ENCODE measurements at regions not wholly inside any gene's neighbourhood (a gene's known extent, or its start where the extent isn't known, plus 50 kb on each side); places are given as distances from the start of the nearest gene placed in this dataset.
A peak's percentile ranks its signal among the peaks of the same experiment; 100 is the strongest.

DNA sequence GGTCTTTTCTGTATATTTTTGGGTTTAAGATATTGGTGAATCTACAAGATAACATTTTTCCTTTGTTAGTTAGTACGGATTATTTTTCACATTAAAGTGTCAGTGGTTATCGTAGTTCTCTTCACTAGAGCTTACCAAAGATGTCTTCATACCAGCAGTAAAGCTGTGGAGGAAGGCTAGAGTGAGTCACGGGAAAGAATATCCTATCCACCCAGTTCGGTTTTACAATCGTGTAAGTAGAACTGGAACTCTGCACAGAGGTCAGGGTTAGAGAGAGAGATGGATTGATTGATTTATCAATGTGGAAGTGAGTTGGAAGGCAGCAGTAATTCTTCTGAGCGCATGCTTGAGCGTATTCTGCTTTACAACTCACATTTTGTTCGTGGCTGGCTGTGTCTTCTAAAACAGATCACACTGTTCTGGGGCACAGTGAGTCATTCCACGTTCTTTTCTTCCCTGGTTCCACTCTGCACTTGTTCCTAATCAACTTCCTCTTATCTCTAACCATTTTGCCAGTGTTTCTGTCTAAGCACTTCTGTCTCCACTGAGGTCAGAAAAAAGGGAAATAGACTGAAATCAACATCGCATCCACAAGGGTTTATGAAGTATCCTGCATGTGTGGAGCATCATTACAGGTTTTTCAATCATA lies 86.5 kb upstream of the ARRDC3 start:
- H3K27me3 Mint-ChIP-seq (ENCODE audit: insufficient read depth, low read depth, poor library complexity) = peaks cover 4% of the 10 kb centered on the region
- no peak overlapping the region for H3K4me2 ChIP-seq

DNA sequence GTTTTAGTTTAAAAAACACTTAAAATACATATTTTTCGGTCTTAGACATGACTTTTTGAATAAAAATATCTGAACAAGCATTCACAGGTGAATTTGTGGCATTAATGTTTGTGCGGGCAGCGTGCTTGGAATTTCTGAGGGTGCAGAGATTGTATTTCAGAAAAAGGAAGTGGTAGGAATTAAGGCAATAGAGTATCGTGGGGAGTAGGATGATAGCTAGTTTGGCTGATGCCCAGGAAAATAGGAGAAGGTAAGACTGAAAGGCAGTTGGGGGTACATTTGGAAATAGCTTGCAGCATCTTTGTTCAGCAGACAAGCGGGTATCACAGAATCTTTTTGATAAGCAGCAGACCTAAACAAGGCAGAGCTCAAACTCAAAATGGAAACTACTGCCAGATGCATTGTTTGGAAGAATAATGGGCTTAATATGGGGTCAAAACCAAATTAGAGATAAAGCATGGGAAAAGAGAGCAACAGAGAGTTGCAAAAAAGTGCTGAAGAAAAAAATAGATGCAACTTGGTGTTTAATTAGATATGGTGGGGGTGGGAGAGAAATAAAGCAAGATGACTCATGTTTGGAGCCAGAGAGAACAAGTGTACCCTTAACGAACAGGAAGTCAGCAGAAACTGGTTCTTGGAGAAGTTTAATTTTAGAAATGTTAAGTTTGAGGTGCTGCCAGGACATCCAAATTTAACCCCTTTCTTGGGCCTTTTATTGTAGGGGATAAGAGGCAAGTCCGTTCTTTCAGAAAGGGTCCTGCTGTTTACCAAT lies 85.7 kb upstream of the ARRDC3 start:
- no peaks in the 10 kb centered on the region for H3K4me1 Mint-ChIP-seq
- no peaks in the 10 kb centered on the region for H3K36me3 Mint-ChIP-seq (ENCODE audit: low read depth)
- no peaks in the 10 kb centered on the region for H3K36me3 ChIP-seq (ENCODE audit: insufficient read depth)
- ATAC-seq (no peak), DNase-seq (ENCODE audit: low spot score) (no peak)
- H3K9me2 ChIP-seq (ENCODE audit: insufficient read depth) = no peaks in the 10 kb centered on the region
- H3K27me3 Mint-ChIP-seq (ENCODE audit: insufficient read depth, low read depth, poor library complexity) = peaks cover 4% of the 10 kb centered on the region
- no peaks in the 10 kb centered on the region for H3K79me2 ChIP-seq (replicated peaks; ENCODE audit: insufficient read depth)
- H3K27ac ChIP-seq (ENCODE audit: low read depth) = no peak overlapping the region
- H3K27ac Mint-ChIP-seq = no peak overlapping the region
- no peaks in the 10 kb centered on the region for H3K4me1 ChIP-seq (ENCODE audit: insufficient read depth)
- no peaks in the 10 kb centered on the region for H4K20me1 ChIP-seq (replicated peaks; ENCODE audit: insufficient read depth)
- H3K9me3 Mint-ChIP-seq = no peaks in the 10 kb centered on the region
- no peak overlapping the region for H3K4me2 ChIP-seq
- no peak overlapping the region for H3K4me3 ChIP-seq
- no peaks in the 10 kb centered on the region for H3K27me3 ChIP-seq (ENCODE audit: insufficient read depth)
- H3F3A ChIP-seq (replicated peaks; ENCODE audit: low read depth) = no peaks in the 10 kb centered on the region
- H2AFZ ChIP-seq = peak overlapping the region; percentile 3; the same call in 1 of the 2 replicates
- no peak overlapping the region for H3K4me3 Mint-ChIP-seq
- TF ChIP-seq EZH2 (IDR thresholded peaks at IDR 0.05; ENCODE audit: low read depth, unreplicated experiment) (no peak), ZNF331 (CRISPR knock-in tag; IDR thresholded peaks at IDR 0.05; ENCODE audit: low read depth) (no peak), ZNF114 (CRISPR knock-in tag; IDR thresholded peaks at IDR 0.05) (no peak), CREB1 (CRISPR knock-in tag; IDR thresholded peaks at IDR 0.05; ENCODE audit: low read depth) (no peak), POLR2AphosphoS5 (IDR thresholded peaks at IDR 0.05; ENCODE audit: low read depth) (no peak), EZH2phosphoT487 (IDR thresholded peaks at IDR 0.05; ENCODE audit: unreplicated experiment) (no peak), NANOG (IDR thresholded peaks at IDR 0.05; ENCODE audit: borderline replicate concordance) (no peak), STAT1 (IDR thresholded peaks at IDR 0.05; ENCODE audit: unreplicated experiment) (no peak)
- TF ChIP-seq, protein P1, sequence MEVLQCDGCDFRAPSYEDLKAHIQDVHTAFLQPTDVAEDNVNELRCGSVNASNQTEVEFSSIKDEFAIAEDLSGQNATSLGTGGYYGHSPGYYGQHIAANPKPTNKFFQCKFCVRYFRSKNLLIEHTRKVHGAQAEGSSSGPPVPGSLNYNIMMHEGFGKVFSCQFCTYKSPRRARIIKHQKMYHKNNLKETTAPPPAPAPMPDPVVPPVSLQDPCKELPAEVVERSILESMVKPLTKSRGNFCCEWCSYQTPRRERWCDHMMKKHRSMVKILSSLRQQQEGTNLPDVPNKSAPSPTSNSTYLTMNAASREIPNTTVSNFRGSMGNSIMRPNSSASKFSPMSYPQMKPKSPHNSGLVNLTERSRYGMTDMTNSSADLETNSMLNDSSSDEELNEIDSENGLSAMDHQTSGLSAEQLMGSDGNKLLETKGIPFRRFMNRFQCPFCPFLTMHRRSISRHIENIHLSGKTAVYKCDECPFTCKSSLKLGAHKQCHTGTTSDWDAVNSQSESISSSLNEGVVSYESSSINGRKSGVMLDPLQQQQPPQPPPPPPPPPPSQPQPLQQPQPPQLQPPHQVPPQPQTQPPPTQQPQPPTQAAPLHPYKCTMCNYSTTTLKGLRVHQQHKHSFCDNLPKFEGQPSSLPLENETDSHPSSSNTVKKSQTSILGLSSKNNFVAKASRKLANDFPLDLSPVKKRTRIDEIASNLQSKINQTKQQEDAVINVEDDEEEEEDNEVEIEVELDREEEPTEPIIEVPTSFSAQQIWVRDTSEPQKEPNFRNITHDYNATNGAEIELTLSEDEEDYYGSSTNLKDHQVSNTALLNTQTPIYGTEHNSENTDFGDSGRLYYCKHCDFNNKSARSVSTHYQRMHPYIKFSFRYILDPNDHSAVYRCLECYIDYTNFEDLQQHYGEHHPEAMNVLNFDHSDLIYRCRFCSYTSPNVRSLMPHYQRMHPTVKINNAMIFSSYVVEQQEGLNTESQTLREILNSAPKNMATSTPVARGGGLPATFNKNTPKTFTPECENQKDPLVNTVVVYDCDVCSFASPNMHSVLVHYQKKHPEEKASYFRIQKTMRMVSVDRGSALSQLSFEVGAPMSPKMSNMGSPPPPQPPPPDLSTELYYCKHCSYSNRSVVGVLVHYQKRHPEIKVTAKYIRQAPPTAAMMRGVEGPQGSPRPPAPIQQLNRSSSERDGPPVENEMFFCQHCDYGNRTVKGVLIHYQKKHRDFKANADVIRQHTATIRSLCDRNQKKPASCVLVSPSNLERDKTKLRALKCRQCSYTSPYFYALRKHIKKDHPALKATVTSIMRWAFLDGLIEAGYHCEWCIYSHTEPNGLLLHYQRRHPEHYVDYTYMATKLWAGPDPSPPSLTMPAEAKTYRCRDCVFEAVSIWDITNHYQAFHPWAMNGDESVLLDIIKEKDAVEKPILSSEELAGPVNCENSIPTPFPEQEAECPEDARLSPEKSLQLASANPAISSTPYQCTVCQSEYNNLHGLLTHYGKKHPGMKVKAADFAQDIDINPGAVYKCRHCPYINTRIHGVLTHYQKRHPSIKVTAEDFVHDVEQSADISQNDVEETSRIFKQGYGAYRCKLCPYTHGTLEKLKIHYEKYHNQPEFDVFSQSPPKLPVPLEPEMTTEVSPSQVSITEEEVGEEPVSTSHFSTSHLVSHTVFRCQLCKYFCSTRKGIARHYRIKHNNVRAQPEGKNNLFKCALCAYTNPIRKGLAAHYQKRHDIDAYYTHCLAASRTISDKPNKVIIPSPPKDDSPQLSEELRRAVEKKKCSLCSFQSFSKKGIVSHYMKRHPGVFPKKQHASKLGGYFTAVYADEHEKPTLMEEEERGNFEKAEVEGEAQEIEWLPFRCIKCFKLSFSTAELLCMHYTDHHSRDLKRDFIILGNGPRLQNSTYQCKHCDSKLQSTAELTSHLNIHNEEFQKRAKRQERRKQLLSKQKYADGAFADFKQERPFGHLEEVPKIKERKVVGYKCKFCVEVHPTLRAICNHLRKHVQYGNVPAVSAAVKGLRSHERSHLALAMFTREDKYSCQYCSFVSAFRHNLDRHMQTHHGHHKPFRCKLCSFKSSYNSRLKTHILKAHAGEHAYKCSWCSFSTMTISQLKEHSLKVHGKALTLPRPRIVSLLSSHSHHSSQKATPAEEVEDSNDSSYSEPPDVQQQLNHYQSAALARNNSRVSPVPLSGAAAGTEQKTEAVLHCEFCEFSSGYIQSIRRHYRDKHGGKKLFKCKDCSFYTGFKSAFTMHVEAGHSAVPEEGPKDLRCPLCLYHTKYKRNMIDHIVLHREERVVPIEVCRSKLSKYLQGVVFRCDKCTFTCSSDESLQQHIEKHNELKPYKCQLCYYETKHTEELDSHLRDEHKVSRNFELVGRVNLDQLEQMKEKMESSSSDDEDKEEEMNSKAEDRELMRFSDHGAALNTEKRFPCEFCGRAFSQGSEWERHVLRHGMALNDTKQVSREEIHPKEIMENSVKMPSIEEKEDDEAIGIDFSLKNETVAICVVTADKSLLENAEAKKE (CRISPR knock-in tag; IDR thresholded peaks at IDR 0.05) = no peak
- TF ChIP-seq, protein P2, sequence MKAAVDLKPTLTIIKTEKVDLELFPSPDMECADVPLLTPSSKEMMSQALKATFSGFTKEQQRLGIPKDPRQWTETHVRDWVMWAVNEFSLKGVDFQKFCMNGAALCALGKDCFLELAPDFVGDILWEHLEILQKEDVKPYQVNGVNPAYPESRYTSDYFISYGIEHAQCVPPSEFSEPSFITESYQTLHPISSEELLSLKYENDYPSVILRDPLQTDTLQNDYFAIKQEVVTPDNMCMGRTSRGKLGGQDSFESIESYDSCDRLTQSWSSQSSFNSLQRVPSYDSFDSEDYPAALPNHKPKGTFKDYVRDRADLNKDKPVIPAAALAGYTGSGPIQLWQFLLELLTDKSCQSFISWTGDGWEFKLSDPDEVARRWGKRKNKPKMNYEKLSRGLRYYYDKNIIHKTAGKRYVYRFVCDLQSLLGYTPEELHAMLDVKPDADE (IDR thresholded peaks at IDR 0.05) = no peak

More for the DNA sequence above, 86.5 kb upstream of the ARRDC3 start:
- no peaks in the 10 kb centered on the region for H3K4me1 ChIP-seq (ENCODE audit: insufficient read depth)
- H3K27me3 ChIP-seq (ENCODE audit: insufficient read depth) = no peaks in the 10 kb centered on the region
- no peaks in the 10 kb centered on the region for H3K79me2 ChIP-seq (replicated peaks; ENCODE audit: insufficient read depth)
- ATAC-seq (no peak), DNase-seq (ENCODE audit: low spot score) (no peak)
- no peaks in the 10 kb centered on the region for H4K20me1 ChIP-seq (replicated peaks; ENCODE audit: insufficient read depth)
- H2AFZ ChIP-seq = no peak overlapping the region; the same call in 1 of the 2 replicates
- no peak for TF ChIP-seq JUNB (IDR thresholded peaks at IDR 0.05; ENCODE audit: unreplicated experiment)
- no peak for TF ChIP-seq POLR2AphosphoS5 (IDR thresholded peaks at IDR 0.05; ENCODE audit: low read depth)
- TF ChIP-seq, protein P2 (IDR thresholded peaks at IDR 0.05) = no peak
- H3K9me2 ChIP-seq (ENCODE audit: insufficient read depth) = no peaks in the 10 kb centered on the region
- no peaks in the 10 kb centered on the region for H3K36me3 ChIP-seq (ENCODE audit: insufficient read depth)
- no peaks in the 10 kb centered on the region for H3K9me3 Mint-ChIP-seq
- no peaks in the 10 kb centered on the region for H3F3A ChIP-seq (replicated peaks; ENCODE audit: low read depth)
- no peaks in the 10 kb centered on the region for H3K36me3 Mint-ChIP-seq (ENCODE audit: low read depth)
- H3K4me1 Mint-ChIP-seq = no peaks in the 10 kb centered on the region
- no peak overlapping the region for H3K4me3 ChIP-seq
- H3K27ac Mint-ChIP-seq = no peak overlapping the region
- no peak overlapping the region for H3K27ac ChIP-seq (ENCODE audit: low read depth)
- H3K4me3 Mint-ChIP-seq = no peak overlapping the region

Measured in GM23338 (cell line).